ENCODE measurements at regions not wholly inside any gene's neighbourhood (a gene's known extent, or its start where the extent isn't known, plus 50 kb on each side); places are given as distances from the start of the nearest gene placed in this dataset.

DNA sequence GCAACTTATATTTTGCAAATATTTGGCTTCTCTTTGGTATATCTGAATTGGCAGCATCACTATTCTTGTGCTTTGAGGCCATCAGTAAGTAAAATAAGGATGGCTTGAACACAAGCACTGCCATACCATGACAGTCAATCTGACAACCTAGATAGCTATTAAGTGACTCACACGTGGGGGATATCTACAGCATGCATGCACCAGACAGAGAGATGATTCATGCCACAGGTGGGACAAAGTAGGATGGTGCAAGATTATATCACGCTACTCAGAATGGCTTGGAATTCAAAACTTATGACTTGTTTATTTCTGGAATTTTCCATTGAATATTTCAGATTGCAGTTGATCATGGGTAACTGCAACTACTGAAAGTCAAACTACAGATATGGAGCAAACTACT lies 675.6 kb upstream of the MDGA2 start:
- Histone ChIP-seq H3K27me3 (ENCODE audit: control insufficient read depth, low read length) (no peaks in the 10 kb centered on the region), H3F3A (ENCODE audit: control insufficient read depth, insufficient read depth) (no peaks in the 10 kb centered on the region), H3K4me3 (ENCODE audit: low read length) (no peak overlapping the region), H4K20me1 (ENCODE audit: control insufficient read depth, insufficient read depth, low read depth, low read length) (no peaks in the 10 kb centered on the region), H3K9me3 (ENCODE audit: control insufficient read depth, insufficient read depth, low read length) (no peaks in the 10 kb centered on the region), H3K4me2 (ENCODE audit: low read length) (no peak overlapping the region), H3K4me1 (ENCODE audit: control insufficient read depth, low read length) (no peaks in the 10 kb centered on the region), H3K79me2 (ENCODE audit: control insufficient read depth, low read length) (no peaks in the 10 kb centered on the region), H3K9me2 (replicated peaks; ENCODE audit: control insufficient read depth, low read length) (no peaks in the 10 kb centered on the region), H3K36me3 (ENCODE audit: control insufficient read depth, low read length) (no peaks in the 10 kb centered on the region), H3K27ac (ENCODE audit: low read depth, low read length) (no peak overlapping the region)
- no peak for TF ChIP-seq EZH2phosphoT487 (IDR thresholded peaks at IDR 0.05; ENCODE audit: borderline replicate concordance, low read length)
- TF ChIP-seq, protein P1, sequence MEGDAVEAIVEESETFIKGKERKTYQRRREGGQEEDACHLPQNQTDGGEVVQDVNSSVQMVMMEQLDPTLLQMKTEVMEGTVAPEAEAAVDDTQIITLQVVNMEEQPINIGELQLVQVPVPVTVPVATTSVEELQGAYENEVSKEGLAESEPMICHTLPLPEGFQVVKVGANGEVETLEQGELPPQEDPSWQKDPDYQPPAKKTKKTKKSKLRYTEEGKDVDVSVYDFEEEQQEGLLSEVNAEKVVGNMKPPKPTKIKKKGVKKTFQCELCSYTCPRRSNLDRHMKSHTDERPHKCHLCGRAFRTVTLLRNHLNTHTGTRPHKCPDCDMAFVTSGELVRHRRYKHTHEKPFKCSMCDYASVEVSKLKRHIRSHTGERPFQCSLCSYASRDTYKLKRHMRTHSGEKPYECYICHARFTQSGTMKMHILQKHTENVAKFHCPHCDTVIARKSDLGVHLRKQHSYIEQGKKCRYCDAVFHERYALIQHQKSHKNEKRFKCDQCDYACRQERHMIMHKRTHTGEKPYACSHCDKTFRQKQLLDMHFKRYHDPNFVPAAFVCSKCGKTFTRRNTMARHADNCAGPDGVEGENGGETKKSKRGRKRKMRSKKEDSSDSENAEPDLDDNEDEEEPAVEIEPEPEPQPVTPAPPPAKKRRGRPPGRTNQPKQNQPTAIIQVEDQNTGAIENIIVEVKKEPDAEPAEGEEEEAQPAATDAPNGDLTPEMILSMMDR (IDR thresholded peaks at IDR 0.05; ENCODE audit: low read depth, low read length, poor library complexity, severe bottlenecking): no peak

DNA sequence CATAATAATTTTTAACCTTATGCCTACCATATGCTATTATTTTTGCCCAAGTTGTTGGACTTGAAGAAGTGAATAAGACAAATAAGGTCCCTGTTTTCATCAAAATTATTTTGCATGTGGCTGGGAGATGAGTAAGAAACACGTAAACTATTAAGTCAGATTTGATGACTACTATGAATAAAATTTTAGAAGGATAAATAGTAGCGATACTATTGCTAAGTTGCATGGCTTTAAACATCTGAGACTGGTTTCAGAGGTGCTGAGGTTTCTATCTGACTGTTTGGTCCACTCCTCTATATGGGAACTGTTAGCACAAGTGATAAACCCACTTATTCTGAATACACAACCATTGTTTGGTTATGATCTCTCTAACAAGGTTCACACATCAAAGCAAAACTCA lies 674.3 kb upstream of the MDGA2 start:
- Histone ChIP-seq H3F3A (ENCODE audit: control insufficient read depth, insufficient read depth) (no peaks in the 10 kb centered on the region), H3K27ac (ENCODE audit: low read depth, low read length) (no peak overlapping the region), H4K20me1 (ENCODE audit: control insufficient read depth, insufficient read depth, low read depth, low read length) (no peaks in the 10 kb centered on the region), H3K27me3 (ENCODE audit: control insufficient read depth, low read length) (no peaks in the 10 kb centered on the region), H3K4me3 (ENCODE audit: low read length) (no peak overlapping the region), H3K36me3 (ENCODE audit: control insufficient read depth, low read length) (no peaks in the 10 kb centered on the region), H3K4me1 (ENCODE audit: control insufficient read depth, low read length) (no peaks in the 10 kb centered on the region), H3K4me2 (ENCODE audit: low read length) (no peak overlapping the region), H3K9me3 (ENCODE audit: control insufficient read depth, insufficient read depth, low read length) (no peaks in the 10 kb centered on the region), H3K9me2 (replicated peaks; ENCODE audit: control insufficient read depth, low read length) (no peaks in the 10 kb centered on the region), H3K79me2 (ENCODE audit: control insufficient read depth, low read length) (no peaks in the 10 kb centered on the region)
- TF ChIP-seq EZH2phosphoT487 (IDR thresholded peaks at IDR 0.05; ENCODE audit: borderline replicate concordance, low read length): no peak
- TF ChIP-seq, protein P1 (IDR thresholded peaks at IDR 0.05; ENCODE audit: low read depth, low read length, poor library complexity, severe bottlenecking): no peak

DNA sequence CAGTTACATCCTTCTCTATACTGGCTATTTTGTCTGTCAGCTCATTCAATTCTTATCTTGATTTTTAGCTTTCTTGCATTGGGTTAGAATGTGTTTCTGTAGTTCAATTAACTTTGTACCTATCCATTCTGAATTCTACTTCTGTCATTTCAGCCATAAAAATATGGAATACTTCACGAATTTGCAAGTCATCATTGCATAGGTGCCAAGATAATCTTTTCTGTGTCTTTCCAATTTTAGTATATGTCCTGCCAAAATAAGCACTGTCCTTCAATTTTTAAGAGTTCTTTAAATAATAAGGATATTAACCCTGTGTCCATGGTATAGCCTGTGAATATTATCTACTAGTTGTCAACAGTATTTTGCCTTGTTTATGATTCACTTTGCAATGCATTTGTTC lies 665.7 kb upstream of the MDGA2 start:
- no peaks in the 10 kb centered on the region for H3K79me2 ChIP-seq (ENCODE audit: control insufficient read depth, low read length)
- no peaks in the 10 kb centered on the region for H3K36me3 ChIP-seq (ENCODE audit: control insufficient read depth, low read length)
- H3K27me3 ChIP-seq (ENCODE audit: control insufficient read depth, low read length): no peaks in the 10 kb centered on the region
- H3K4me1 ChIP-seq (ENCODE audit: control insufficient read depth, low read length): no peaks in the 10 kb centered on the region
- H3K4me3 ChIP-seq (ENCODE audit: low read length): no peak overlapping the region
- no peaks in the 10 kb centered on the region for H3K9me2 ChIP-seq (replicated peaks; ENCODE audit: control insufficient read depth, low read length)
- no peak overlapping the region for H3K27ac ChIP-seq (ENCODE audit: low read depth, low read length)
- no peak overlapping the region for H3K4me2 ChIP-seq (ENCODE audit: low read length)
- no peaks in the 10 kb centered on the region for H4K20me1 ChIP-seq (ENCODE audit: control insufficient read depth, insufficient read depth, low read depth, low read length)
- H3K9me3 ChIP-seq (ENCODE audit: control insufficient read depth, insufficient read depth, low read length): no peaks in the 10 kb centered on the region
- TF ChIP-seq EZH2phosphoT487 (IDR thresholded peaks at IDR 0.05; ENCODE audit: borderline replicate concordance, low read length): no peak
- TF ChIP-seq, protein P1 (IDR thresholded peaks at IDR 0.05; ENCODE audit: low read depth, low read length, poor library complexity, severe bottlenecking): no peak
- H3F3A ChIP-seq (ENCODE audit: control insufficient read depth, insufficient read depth): no peaks in the 10 kb centered on the region
